ENCODE measurements at regions not wholly inside any gene's neighbourhood (a gene's known extent, or its start where the extent isn't known, plus 50 kb on each side); places are given as distances from the start of the nearest gene placed in this dataset.

DNA sequence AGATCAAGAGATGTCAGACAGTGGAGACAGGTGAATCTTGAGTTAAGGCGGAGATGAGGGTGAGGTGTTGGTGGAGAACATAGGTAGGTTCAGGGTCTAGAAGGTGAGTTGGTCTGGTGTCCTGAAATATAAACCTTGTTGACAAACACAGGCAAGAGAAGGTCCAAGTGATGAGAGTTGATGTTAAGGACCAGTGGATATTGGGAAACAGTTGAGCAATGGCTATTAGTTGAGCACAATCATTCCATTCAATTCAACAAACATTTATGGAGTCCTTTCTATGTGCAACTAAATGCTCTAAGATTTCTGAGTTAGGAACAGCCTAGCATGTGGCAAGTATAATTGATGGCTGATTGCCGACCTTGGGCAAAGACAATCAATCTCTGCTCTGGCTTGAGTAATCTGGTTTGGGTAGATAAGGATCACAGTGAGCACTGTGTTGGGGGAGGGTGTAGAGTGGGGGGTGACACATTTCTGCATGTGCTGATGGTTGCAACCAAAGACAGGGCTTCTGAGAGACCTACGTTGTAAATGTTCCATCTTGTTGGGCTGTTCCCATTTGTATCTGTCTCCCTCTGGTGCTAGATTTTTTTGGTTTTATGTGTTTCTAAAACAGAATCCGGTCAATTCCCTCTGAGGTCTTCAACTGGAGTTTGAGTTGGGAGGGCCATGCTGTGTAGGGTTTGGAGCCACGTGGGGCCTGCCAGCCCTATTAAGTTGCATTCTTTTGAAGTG lies 201.1 kb downstream of the BAMBI start:
- FAIRE-seq = no peak
- DNase-seq (ENCODE audit: low read depth, low spot score) = no peak
- Histone ChIP-seq H4K20me1 (ENCODE audit: control insufficient read depth, extremely low read depth, insufficient read depth, low read length) (no peaks in the 10 kb centered on the region), H3K9me1 (ENCODE audit: control insufficient read depth, extremely low read depth, insufficient read depth, low read length) (no peaks in the 10 kb centered on the region), H3K4me3 (ENCODE audit: control insufficient read depth in 2 of 3, extremely low read depth in 1 of 3, insufficient read depth in 2 of 3, low read depth in 1 of 3, low read length in 3 of 3) (no peak overlapping the region), H3K27me3 (ENCODE audit: control insufficient read depth, extremely low read depth, insufficient read depth, low read length) (peaks cover 5% of the 10 kb centered on the region), H3K9ac (ENCODE audit: control insufficient read depth, extremely low read depth, insufficient read depth, low read length) (no peak overlapping the region), H3K79me2 (ENCODE audit: control insufficient read depth, insufficient read depth, low read length) (no peaks in the 10 kb centered on the region), H2AFZ (ENCODE audit: control insufficient read depth, low read length) (no peak overlapping the region), H3K4me1 (ENCODE audit: control insufficient read depth, extremely low read depth, insufficient read depth, low read length) (no peaks in the 10 kb centered on the region), H3K36me3 (ENCODE audit: control insufficient read depth in 2 of 2, extremely low read depth in 1 of 2, insufficient read depth in 2 of 2, low read length in 2 of 2) (no peaks in the 10 kb centered on the region), H3K4me2 (ENCODE audit: control insufficient read depth, extremely low read depth, insufficient read depth, low read depth, low read length) (no peak overlapping the region), H3K9me3 (ENCODE audit: control insufficient read depth, low read depth, low read length) (no peaks in the 10 kb centered on the region), H3K27ac (ENCODE audit: control insufficient read depth, insufficient read depth, low read length) (no peak overlapping the region)
- TF ChIP-seq, protein P1, sequence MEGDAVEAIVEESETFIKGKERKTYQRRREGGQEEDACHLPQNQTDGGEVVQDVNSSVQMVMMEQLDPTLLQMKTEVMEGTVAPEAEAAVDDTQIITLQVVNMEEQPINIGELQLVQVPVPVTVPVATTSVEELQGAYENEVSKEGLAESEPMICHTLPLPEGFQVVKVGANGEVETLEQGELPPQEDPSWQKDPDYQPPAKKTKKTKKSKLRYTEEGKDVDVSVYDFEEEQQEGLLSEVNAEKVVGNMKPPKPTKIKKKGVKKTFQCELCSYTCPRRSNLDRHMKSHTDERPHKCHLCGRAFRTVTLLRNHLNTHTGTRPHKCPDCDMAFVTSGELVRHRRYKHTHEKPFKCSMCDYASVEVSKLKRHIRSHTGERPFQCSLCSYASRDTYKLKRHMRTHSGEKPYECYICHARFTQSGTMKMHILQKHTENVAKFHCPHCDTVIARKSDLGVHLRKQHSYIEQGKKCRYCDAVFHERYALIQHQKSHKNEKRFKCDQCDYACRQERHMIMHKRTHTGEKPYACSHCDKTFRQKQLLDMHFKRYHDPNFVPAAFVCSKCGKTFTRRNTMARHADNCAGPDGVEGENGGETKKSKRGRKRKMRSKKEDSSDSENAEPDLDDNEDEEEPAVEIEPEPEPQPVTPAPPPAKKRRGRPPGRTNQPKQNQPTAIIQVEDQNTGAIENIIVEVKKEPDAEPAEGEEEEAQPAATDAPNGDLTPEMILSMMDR (optimal IDR thresholded peaks at IDR 0.05 in 1 of 3, IDR thresholded peaks at IDR 0.05 in 1 of 3, conservative IDR thresholded peaks at IDR 0.05 in 1 of 3; ENCODE audit: extremely low read depth in 1 of 3, insufficient read depth in 2 of 3, low read length in 3 of 3) = no peak
- TF ChIP-seq EZH2 (IDR thresholded peaks at IDR 0.05; ENCODE audit: low read length) = no peak
- dilution Hi-C loops (cut with MboI; ENCODE audit: extremely low pct_ligation_motif_present, low sequenced_read_pairs) = no loop called here

DNA sequence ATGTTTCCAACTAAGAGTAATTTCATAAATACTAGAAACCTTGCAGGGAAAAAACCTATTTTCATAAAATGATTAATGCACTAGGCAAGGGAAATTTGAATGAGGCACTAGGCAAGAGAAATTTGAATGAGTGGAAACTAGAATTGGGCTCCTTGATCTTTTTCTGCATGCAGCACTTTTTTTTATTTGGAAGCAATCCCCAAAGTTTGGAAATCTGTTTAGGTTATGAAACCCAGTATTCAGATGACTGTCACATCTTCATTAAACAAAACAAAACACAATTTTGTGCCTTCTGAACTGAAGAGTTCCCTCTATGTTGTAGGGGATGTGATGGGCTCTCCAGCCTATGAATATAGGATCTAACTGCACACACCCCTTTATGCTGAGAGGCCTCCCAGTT lies 201.9 kb downstream of the BAMBI start:
- Histone ChIP-seq H3K4me1 (ENCODE audit: control insufficient read depth, extremely low read depth, insufficient read depth, low read length) (no peaks in the 10 kb centered on the region), H3K9me1 (ENCODE audit: control insufficient read depth, extremely low read depth, insufficient read depth, low read length) (no peaks in the 10 kb centered on the region), H3K4me3 (ENCODE audit: control insufficient read depth in 2 of 3, extremely low read depth in 1 of 3, insufficient read depth in 2 of 3, low read depth in 1 of 3, low read length in 3 of 3) (no peak overlapping the region), H3K27ac (ENCODE audit: control insufficient read depth, insufficient read depth, low read length) (no peak overlapping the region), H2AFZ (ENCODE audit: control insufficient read depth, low read length) (no peak overlapping the region), H3K27me3 (ENCODE audit: control insufficient read depth, extremely low read depth, insufficient read depth, low read length) (peaks cover 5% of the 10 kb centered on the region), H4K20me1 (ENCODE audit: control insufficient read depth, extremely low read depth, insufficient read depth, low read length) (no peaks in the 10 kb centered on the region), H3K4me2 (ENCODE audit: control insufficient read depth, extremely low read depth, insufficient read depth, low read depth, low read length) (no peak overlapping the region), H3K9me3 (ENCODE audit: control insufficient read depth, low read depth, low read length) (no peaks in the 10 kb centered on the region), H3K9ac (ENCODE audit: control insufficient read depth, extremely low read depth, insufficient read depth, low read length) (no peak overlapping the region), H3K79me2 (ENCODE audit: control insufficient read depth, insufficient read depth, low read length) (no peaks in the 10 kb centered on the region), H3K36me3 (ENCODE audit: control insufficient read depth in 2 of 2, extremely low read depth in 1 of 2, insufficient read depth in 2 of 2, low read length in 2 of 2) (no peaks in the 10 kb centered on the region)
- dilution Hi-C loops (cut with MboI; ENCODE audit: extremely low pct_ligation_motif_present, low sequenced_read_pairs) = no loop called here
- FAIRE-seq = no peak
- no peak for DNase-seq (ENCODE audit: low read depth, low spot score)
- TF ChIP-seq, protein P1 (optimal IDR thresholded peaks at IDR 0.05 in 1 of 3, IDR thresholded peaks at IDR 0.05 in 1 of 3, conservative IDR thresholded peaks at IDR 0.05 in 1 of 3; ENCODE audit: extremely low read depth in 1 of 3, insufficient read depth in 2 of 3, low read length in 3 of 3) = no peak
- TF ChIP-seq EZH2 (IDR thresholded peaks at IDR 0.05; ENCODE audit: low read length) = no peak
